Thyroid gland (tissue), 4 donors: ENCODE measurements at regions not wholly inside any gene's neighbourhood (a gene's known extent, or its start where the extent isn't known, plus 50 kb on each side); places are given as distances from the start of the nearest gene placed in this dataset.

Source experiments
- CTCF ChIP-seq, 6 experiments: fragments of 200-600 bp in 3 of 6; fragments of 450-650 bp in 3 of 6; sonication (generic) in 3 of 6; IDR thresholded peaks; one replicate each; pipeline ENCODE4 v1.5.1; 2016 to 2019; ENCODE audit warnings: antibody characterized with exemption in 6 of 6, mild to moderate bottlenecking in 2 of 6, inconsistent platforms in 1 of 6, moderate library complexity in 1 of 6
- POLR2A ChIP-seq, 2 donors: fragments of 450-650 bp; IDR thresholded peaks; one replicate each; pipeline ENCODE4 v1.6.1; 2017; ENCODE audit warnings: antibody characterized with exemption in 2 of 2, mild to moderate bottlenecking in 2 of 2, moderate library complexity in 1 of 2

- no peak for TF ChIP-seq POLR2A (IDR thresholded peaks at IDR 0.05)
- TF ChIP-seq CTCF (IDR thresholded peaks at IDR 0.05): no peak
Measured at GRCh38 chr10:21364196-21365114, 161.0 kb downstream of the SKIDA1 start.
